ENCODE measurements at regions not wholly inside any gene's neighbourhood (a gene's known extent, or its start where the extent isn't known, plus 50 kb on each side); places are given as distances from the start of the nearest gene placed in this dataset.

- H3K27me3 ChIP-seq (ENCODE audit: insufficient read depth in 3 of 3, low read length in 2 of 3): peaks cover 0 to 3% (median 0%) of the 10 kb centered on the region in 3 donors
- 83 to 87% (median 85%) methylated on average over 23 of the region's 23 CpGs for WGBS, 3 donors
- H3K4me3 ChIP-seq: no peak overlapping the region
- H3K36me3 ChIP-seq (ENCODE audit: insufficient read depth in 1 of 2, low read depth in 1 of 2): no peaks in the 10 kb centered on the region
- DNase-seq (no peak), ATAC-seq (no peak)
- no peaks in the 10 kb centered on the region for H3K9me3 ChIP-seq
- intact Hi-C loops (cut with DNase I): no loop called here
- H3K4me1 ChIP-seq: no peaks in the 10 kb centered on the region
- H3K27ac ChIP-seq: no peak overlapping the region
- TF ChIP-seq CTCF (IDR thresholded peaks at IDR 0.05): no peak
These were observed 1184.5 kb downstream of the BRD1 start for GRCh38 chr22:48643066-48643731.

- Histone ChIP-seq H3K27ac (no peak overlapping the region), H3K36me3 (ENCODE audit: insufficient read depth in 1 of 2, low read depth in 1 of 2) (no peaks in the 10 kb centered on the region), H3K27me3 (ENCODE audit: insufficient read depth in 3 of 3, low read length in 2 of 3) (peaks cover 0 to 3% (median 0%) of the 10 kb centered on the region in 3 donors), H3K4me1 (no peaks in the 10 kb centered on the region), H3K4me3 (no peak overlapping the region), H3K9me3 (no peaks in the 10 kb centered on the region)
- ATAC-seq (no peak), DNase-seq (no peak)
- TF ChIP-seq CTCF (IDR thresholded peaks at IDR 0.05): no peak
- intact Hi-C loops (cut with DNase I): no loop called here
- WGBS, 3 donors: 76 to 80% (median 77%) methylated on average over 6 of the region's 6 CpGs
These were observed 1185.1 kb downstream of the BRD1 start for GRCh38 chr22:48642550-48642949.

GRCh38 chr22:48641906-48642475, 1185.7 kb downstream of the BRD1 start:
- Histone ChIP-seq H3K27me3 (ENCODE audit: insufficient read depth in 3 of 3, low read length in 2 of 3) (peaks cover 0 to 3% (median 0%) of the 10 kb centered on the region in 3 donors), H3K4me1 (no peaks in the 10 kb centered on the region), H3K9me3 (no peaks in the 10 kb centered on the region), H3K36me3 (ENCODE audit: insufficient read depth in 1 of 2, low read depth in 1 of 2) (no peaks in the 10 kb centered on the region), H3K27ac (no peak overlapping the region), H3K4me3 (no peak overlapping the region)
- DNase-seq (no peak), ATAC-seq (no peak)
- TF ChIP-seq CTCF (IDR thresholded peaks at IDR 0.05): no peak
- WGBS, 3 donors: 76 to 88% (median 82%) methylated on average over 14 of the region's 14 CpGs
- intact Hi-C loops (cut with DNase I): no loop called here

- DNase-seq (no peak), ATAC-seq (no peak)
These were observed 1186.5 kb downstream of the BRD1 start for GRCh38 chr22:48640890-48641841.

More at GRCh38 chr22:48640890-48641841, 1186.5 kb downstream of the BRD1 start:
- H3K36me3 ChIP-seq (ENCODE audit: insufficient read depth in 1 of 2, low read depth in 1 of 2): no peaks in the 10 kb centered on the region
- no peak for TF ChIP-seq CTCF (IDR thresholded peaks at IDR 0.05)
- H3K9me3 ChIP-seq: no peaks in the 10 kb centered on the region
- H3K4me3 ChIP-seq: no peak overlapping the region
- no peak overlapping the region for H3K27ac ChIP-seq
- intact Hi-C loops (cut with DNase I): no loop called here
- whole genome bisulfite sequencing, 3 donors: 27 to 39% (median 32%) methylated on average over 30 to 33 of the region's 33 CpGs
- no peaks in the 10 kb centered on the region for H3K4me1 ChIP-seq
- peaks cover 0 to 3% (median 0%) of the 10 kb centered on the region in 3 donors for H3K27me3 ChIP-seq (ENCODE audit: insufficient read depth in 3 of 3, low read length in 2 of 3)

All from psoas muscle (tissue), 7 donors.